Transverse colon (tissue), 4 donors: ENCODE measurements at regions not wholly inside any gene's neighbourhood (a gene's known extent, or its start where the extent isn't known, plus 50 kb on each side); places are given as distances from the start of the nearest gene placed in this dataset.

Experiments used
- EP300 ChIP-seq: sonication (generic); formaldehyde crosslinking; IDR thresholded peaks from one replicate; pipeline ENCODE4 v1.6.1; 2017; ENCODE audit warnings: antibody characterized with exemption, low read depth
- POLR2A ChIP-seq: fragments of 450-650 bp; IDR thresholded peaks from one replicate; pipeline ENCODE4 v1.6.1; 2016; ENCODE audit warnings: antibody characterized with exemption, mild to moderate bottlenecking, moderate library complexity
- POLR2AphosphoS5 ChIP-seq, 3 donors: sonication (generic); formaldehyde crosslinking; IDR thresholded peaks; one replicate each; pipeline ENCODE4 v1.6.1; 2016; ENCODE audit warnings: antibody characterized with exemption in 3 of 3
- TF ChIP-seq, protein P1 (sequence below), 5 experiments: fragments of 200-600 bp in 3 of 5; fragments of 450-650 bp in 2 of 5; sonication (generic) in 3 of 5; IDR thresholded peaks; 1 replicate in 2 of 5; 2 replicates in 3 of 5; pipeline ENCODE4 v1.5.1; 2016 to 2017; ENCODE audit warnings: antibody characterized with exemption in 5 of 5, inconsistent platforms in 3 of 5, mild to moderate bottlenecking in 2 of 5, moderate library complexity in 1 of 5

DNA sequence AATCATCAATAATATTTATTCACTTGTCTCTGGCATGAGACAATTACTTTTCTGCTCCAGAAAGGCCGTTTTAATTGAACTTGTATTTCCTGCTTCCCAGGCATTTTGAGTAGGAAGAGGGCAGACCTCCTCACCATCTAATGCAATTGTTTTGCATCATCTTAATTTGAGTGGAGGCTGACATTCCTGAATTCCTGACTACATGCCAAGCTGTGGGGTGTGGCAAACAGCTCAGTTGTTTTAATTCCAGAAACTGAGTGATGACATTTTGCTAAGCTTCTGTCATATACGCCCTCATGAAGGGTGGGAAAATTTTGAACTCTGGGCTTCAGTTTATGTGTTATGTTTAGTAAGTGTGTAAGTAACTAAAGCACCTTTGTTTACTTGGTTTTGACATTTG, 125.4 kb upstream of the USP25 start:
- TF ChIP-seq, protein P1, sequence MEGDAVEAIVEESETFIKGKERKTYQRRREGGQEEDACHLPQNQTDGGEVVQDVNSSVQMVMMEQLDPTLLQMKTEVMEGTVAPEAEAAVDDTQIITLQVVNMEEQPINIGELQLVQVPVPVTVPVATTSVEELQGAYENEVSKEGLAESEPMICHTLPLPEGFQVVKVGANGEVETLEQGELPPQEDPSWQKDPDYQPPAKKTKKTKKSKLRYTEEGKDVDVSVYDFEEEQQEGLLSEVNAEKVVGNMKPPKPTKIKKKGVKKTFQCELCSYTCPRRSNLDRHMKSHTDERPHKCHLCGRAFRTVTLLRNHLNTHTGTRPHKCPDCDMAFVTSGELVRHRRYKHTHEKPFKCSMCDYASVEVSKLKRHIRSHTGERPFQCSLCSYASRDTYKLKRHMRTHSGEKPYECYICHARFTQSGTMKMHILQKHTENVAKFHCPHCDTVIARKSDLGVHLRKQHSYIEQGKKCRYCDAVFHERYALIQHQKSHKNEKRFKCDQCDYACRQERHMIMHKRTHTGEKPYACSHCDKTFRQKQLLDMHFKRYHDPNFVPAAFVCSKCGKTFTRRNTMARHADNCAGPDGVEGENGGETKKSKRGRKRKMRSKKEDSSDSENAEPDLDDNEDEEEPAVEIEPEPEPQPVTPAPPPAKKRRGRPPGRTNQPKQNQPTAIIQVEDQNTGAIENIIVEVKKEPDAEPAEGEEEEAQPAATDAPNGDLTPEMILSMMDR (IDR thresholded peaks at IDR 0.05), result no peak
- no peak for TF ChIP-seq EP300
- no peak for TF ChIP-seq POLR2A
- TF ChIP-seq POLR2AphosphoS5 (IDR thresholded peaks at IDR 0.05), result no peak
